GM20431 (cell line): ENCODE measurements at regions not wholly inside any gene's neighbourhood (a gene's known extent, or its start where the extent isn't known, plus 50 kb on each side); places are given as distances from the start of the nearest gene placed in this dataset.

Experiments
- in situ Hi-C: fragments of 300-500 bp; cut with MseI, MboI; formaldehyde crosslinking; loops from one replicate; pipeline ENCODE4 v1.15.0; 2020; ENCODE audit warnings: low sequenced_read_pairs; ENCODE audit not compliant: unreplicated experiment

- in situ Hi-C loops: no loop called here
Observed at GRCh38 chr5:165795073-165795472, 2289.7 kb downstream of the MAT2B start.

GRCh38 chr5:165805756-165806155 is 2300.3 kb downstream of the MAT2B start:
- in situ Hi-C loops: no loop called here

DNA sequence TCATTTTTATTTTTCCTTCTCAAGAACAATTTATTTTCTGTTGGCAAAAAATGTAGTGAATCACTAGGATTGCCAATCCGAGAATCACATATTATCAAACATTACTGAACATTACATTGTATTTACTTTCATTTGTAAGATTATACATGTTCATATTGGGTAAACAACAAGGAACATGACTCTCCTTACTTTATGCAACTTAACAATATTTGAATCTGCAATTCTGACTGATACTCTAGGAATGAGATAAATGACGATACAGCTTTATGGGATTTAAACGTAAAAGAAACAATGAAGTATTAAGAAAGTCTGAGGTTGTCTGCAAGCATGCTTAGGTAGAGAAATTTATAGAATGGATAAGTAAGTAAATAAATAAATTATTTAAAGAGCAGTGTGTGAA is 2302.9 kb downstream of the MAT2B start:
- in situ Hi-C loops: no loop called here

GRCh38 chr5:165809914-165810313 is 2304.5 kb downstream of the MAT2B start:
- in situ Hi-C loops: no loop called here

DNA sequence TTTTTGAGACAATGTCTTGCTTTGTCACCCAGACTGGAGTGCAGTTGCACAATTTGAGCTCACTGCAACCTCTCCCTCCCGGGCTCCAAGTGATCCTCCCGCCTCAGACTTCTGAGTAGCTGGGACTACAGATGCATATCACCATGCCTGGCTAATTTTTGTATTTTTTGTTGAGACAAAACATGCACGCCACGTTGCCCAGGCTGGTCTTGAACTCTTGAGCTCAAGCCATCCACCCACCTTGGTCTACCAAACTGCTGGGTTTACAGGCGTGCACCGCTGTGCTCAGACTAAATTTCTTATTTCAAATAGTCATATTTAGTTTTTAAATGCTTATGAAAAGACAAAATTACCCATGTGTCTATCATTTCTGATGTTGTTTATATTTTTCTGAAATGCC is 2324.1 kb downstream of the MAT2B start:
- in situ Hi-C loops: no loop called here

- in situ Hi-C loops: no loop called here
Observed at GRCh38 chr5:165834891-165835290, 2329.5 kb downstream of the MAT2B start.

GRCh38 chr5:165836046-165836445 is 2330.6 kb downstream of the MAT2B start:
- in situ Hi-C loops: no loop called here

GRCh38 chr5:165837286-165837685 is 2331.9 kb downstream of the MAT2B start:
- in situ Hi-C loops: no loop called here

DNA sequence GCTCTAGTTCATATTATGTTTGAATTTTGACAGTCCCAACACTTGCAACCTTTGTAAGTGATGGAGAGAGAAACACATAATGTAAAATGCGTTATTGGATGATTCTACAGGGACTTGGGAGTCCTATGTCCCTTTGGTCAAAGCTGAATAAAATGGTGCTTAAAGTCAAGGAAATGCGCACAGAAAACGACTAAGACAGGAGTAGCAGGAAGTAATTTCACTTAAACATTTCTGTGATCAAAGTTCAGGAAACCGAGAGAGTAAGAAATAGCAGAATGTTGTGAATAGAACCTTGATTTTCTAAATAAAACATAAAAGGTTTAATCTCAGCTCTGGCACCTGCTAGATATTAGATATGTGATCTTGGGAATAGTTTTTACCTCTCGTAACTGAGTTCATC is 2339.2 kb downstream of the MAT2B start:
- in situ Hi-C loops: no loop called here

GRCh38 chr5:165858118-165858517 is 2352.7 kb downstream of the MAT2B start:
- in situ Hi-C loops: no loop called here

- in situ Hi-C loops: no loop called here
Observed at GRCh38 chr5:165859251-165859650, 2353.8 kb downstream of the MAT2B start.

- in situ Hi-C loops: no loop called here
Observed at GRCh38 chr5:165863239-165863638, 2357.8 kb downstream of the MAT2B start.

DNA sequence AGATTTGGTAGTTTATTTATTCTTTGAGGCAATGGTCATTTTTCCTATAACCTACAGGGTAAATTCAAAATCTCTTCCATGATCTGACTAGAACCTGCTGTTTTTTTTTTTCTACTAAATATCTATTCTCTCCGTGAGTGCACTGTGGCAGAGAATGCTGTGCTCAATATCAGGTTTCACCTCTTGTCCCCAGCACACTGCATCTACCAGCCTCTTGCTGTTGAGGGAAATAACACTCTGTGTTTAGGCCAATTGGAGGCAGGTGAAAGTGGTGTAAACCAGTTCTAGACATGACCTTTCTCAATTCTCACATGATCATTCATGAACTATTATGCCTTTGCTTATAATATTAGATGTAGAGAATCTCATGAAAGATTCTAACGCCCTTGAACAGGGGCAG is 2365.9 kb downstream of the MAT2B start:
- in situ Hi-C loops: no loop called here

DNA sequence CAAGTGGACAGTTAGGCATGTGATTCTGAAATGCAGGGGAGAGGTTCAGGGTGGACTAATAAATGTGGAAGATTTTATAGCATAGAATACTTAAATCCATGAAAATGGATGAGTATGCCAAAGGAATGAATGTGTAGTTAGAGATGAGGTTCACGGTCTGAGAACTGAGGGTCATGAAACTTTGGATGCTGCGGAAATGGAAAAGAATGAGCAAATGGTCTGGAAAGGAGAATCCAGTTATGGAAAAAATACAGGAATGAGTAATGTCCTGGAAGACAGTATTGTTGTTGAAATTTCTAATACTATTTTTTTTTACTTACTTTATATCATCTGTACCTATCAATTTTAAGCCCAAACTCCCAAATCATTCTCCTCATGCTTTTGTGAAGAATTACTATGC is 2369.4 kb downstream of the MAT2B start:
- in situ Hi-C loops: no loop called here

DNA sequence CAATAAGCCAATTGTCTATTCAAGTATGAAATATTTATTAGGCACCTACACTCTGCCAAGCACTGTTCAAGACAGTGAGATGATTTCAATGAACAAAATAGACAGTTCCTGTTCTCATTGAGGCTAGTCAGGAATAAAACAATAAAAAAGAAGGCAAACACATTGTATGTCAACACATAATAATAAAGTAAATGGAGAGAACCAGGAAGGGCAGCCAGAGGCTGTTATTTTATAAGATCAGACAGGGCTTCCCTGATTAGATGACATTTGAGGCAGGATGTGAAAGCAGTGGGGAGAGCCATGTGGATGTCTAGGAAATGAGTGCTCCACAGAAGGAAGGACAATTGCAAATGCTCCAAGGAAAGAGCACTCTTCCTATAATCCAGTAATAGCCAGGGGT is 2371.1 kb downstream of the MAT2B start:
- in situ Hi-C loops: no loop called here

- in situ Hi-C loops: no loop called here
Observed at GRCh38 chr5:165877475-165877874, 2372.1 kb downstream of the MAT2B start.

- in situ Hi-C loops: no loop called here
Observed at GRCh38 chr5:165881259-165881658, 2375.8 kb downstream of the MAT2B start.

GRCh38 chr5:165882099-165882498 is 2376.7 kb downstream of the MAT2B start:
- in situ Hi-C loops: no loop called here

GRCh38 chr5:165885623-165886350 is 2380.4 kb downstream of the MAT2B start:
- in situ Hi-C loops: no loop called here

- in situ Hi-C loops: no loop called here
Observed at GRCh38 chr5:165887147-165887546, 2381.7 kb downstream of the MAT2B start.

DNA sequence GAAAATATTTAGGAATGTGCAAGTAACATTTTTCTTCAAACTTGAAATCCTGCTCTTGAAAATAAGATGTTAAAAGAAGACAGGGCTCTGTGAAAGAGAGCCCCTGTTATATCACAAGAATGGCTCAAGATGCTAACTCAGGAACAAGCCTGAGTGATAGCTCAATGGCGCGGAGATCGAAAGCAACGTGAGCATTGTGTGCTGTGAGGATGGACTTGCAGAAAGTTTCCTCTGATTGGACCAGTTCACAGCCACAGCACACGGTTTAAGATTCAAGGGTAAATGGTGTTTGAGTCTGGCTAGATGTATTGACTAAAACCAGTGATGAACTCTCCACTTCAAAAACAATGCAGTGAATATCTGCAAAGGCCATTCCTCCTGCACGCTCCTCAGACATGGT is 2387.0 kb downstream of the MAT2B start:
- in situ Hi-C loops: no loop called here

DNA sequence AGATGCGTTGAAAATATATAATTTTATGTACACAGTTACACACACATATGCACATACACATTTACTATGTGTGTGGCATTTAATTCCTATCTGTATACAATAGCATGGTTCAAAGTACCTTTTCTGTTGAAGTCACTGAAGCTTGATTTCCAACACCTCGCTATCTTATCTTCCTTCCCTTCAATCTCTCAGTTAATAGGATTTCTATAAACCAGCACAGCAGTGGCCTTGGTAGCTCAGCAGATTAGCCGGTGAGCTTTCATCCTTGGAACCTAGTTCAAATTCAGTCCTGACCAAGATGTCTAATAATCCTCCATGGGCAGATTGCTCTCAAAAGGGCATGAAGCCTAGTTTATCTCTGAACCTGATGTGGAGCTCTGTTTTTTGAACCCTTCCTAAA is 2389.5 kb downstream of the MAT2B start:
- in situ Hi-C loops: no loop called here
